HepG2 (cell line): ENCODE measurements at regions not wholly inside any gene's neighbourhood (a gene's known extent, or its start where the extent isn't known, plus 50 kb on each side); places are given as distances from the start of the nearest gene placed in this dataset.
A peak's percentile ranks its signal among the peaks of the same experiment; 100 is the strongest.

Experiments
- ATAC-seq: fragments of 200-7000 bp; cut with Tn5 transposase; 3 replicates; pipeline ENCODE4 v1.9.1; 2020; ENCODE audit warnings: mild to moderate bottlenecking, moderate library complexity
- BruUV-seq: library from RNA; stranded (reverse); fragments of 400-500 nt; replicated peaks from 2 replicates; lab custom pipeline; 2021; lab: Mats Ljungman, UMichigan
- CTCF ChIA-PET: fragments of 300-600 bp; formaldehyde crosslinking; extraction: SDS; loops from one replicate; lab custom pipeline; 2021; ENCODE audit warnings: low total read pairs, inconsistent platforms, low intra/inter-chr PET ratio; lab: Yijun Ruan, JAX
- POLR2A ChIA-PET: fragments of 350-600 bp; sonication (Branson Sonifier 250); formaldehyde crosslinking; loops from one replicate; lab custom pipeline; 2020; ENCODE audit warnings: antibody characterized with exemption, inconsistent platforms; lab: Yijun Ruan, JAX
- DNase-seq: peaks from one replicate; pipeline ENCODE4 v3.0.0-alpha.2; 2015; ENCODE audit warnings: low spot score
- FAIRE-seq: peaks from 3 replicates; lab custom pipeline; 2011; peaks lifted over from hg19 to GRCh38; lab: Jason Lieb, UNC
- H2AFZ ChIP-seq: one replicate; pipeline ENCODE4 v1.6.1; 2011; ENCODE audit warnings: low read length, inconsistent platforms
- H3K27ac ChIP-seq: fragments of 300-600 bp; 3 replicates; pipeline ENCODE4 v1.8.0; 2011; ENCODE audit warnings: mixed run types, mild to moderate bottlenecking, mixed read lengths, low read length, inconsistent platforms; ENCODE audit not compliant: insufficient read depth; ENCODE audit errors: extremely low read length
- H3K27me3 ChIP-seq, 2 experiments: fragments of 200-600 bp in 1 of 2; 2 replicates in 1 of 2; 3 replicates in 1 of 2; pipeline versions ENCODE4 v1.6.0 to v1.8.0; 2011; ENCODE audit warnings: low read length in 2 of 2, mild to moderate bottlenecking in 2 of 2, moderate library complexity in 2 of 2, inconsistent platforms in 1 of 2; ENCODE audit not compliant: insufficient read depth in 2 of 2, control insufficient read depth in 1 of 2
- H3K36me3 ChIP-seq, 2 experiments: fragments of 200-600 bp in 1 of 2; replicated peaks in 1 of 2; 2 replicates in 1 of 2; 3 replicates in 1 of 2; pipeline versions ENCODE4 v1.5.1 to v1.8.0; 2011; ENCODE audit warnings: low read length in 2 of 2, inconsistent platforms in 1 of 2; ENCODE audit not compliant: insufficient read depth in 2 of 2, control insufficient read depth in 1 of 2
- H3K4me1 ChIP-seq: 2 replicates; pipeline ENCODE4 v1.5.1; 2012; ENCODE audit warnings: low read length, inconsistent platforms; ENCODE audit not compliant: insufficient read depth
- H3K4me2 ChIP-seq: 2 replicates; pipeline ENCODE4 v1.6.0; 2011; ENCODE audit warnings: low read depth, low read length, inconsistent platforms
- H3K4me3 ChIP-seq, 3 experiments: fragments of 200-600 bp in 1 of 3; sonication (generic), shearing (Covaris generic) in 1 of 3; replicated peaks in 1 of 3; 2 replicates each; pipeline ENCODE4 v1.5.1; 2011 to 2016; ENCODE audit warnings: low read length in 3 of 3, inconsistent platforms in 2 of 3, low read depth in 2 of 3, mild to moderate bottlenecking in 2 of 3, control low read depth in 1 of 3, mixed read lengths in 1 of 3; ENCODE audit not compliant: insufficient read depth in 1 of 3
- H3K79me2 ChIP-seq: one replicate; pipeline ENCODE4 v1.6.1; 2011; ENCODE audit warnings: low read length, inconsistent platforms; ENCODE audit not compliant: insufficient read depth
- H3K9ac ChIP-seq: 2 replicates; pipeline ENCODE4 v1.6.0; 2011; ENCODE audit warnings: mild to moderate bottlenecking, low read depth, low read length, inconsistent platforms; ENCODE audit not compliant: insufficient read depth
- H3K9me3 ChIP-seq: 2 replicates; pipeline ENCODE4 v1.5.1; 2012; ENCODE audit warnings: mild to moderate bottlenecking, low read length
- H4K20me1 ChIP-seq: 2 replicates; pipeline ENCODE4 v1.6.0; 2011; ENCODE audit warnings: inconsistent platforms, mild to moderate bottlenecking, low read length, moderate library complexity; ENCODE audit not compliant: insufficient read depth
- CC2D1A ChIP-seq: sonication (generic); formaldehyde crosslinking; IDR thresholded peaks from 2 replicates; pipeline ENCODE4 v1.8.1; 2023; ENCODE audit warnings: mild to moderate bottlenecking, missing genetic modification reagents
- CHD4 ChIP-seq: fragments of 200-600 bp; sonication (generic); IDR thresholded peaks from 2 replicates; pipeline ENCODE4 v1.7.0; 2017; ENCODE audit warnings: mild to moderate bottlenecking, low read length, borderline replicate concordance
- DBP ChIP-seq: sonication (generic); formaldehyde crosslinking; IDR thresholded peaks from 2 replicates; pipeline ENCODE4 v1.4.0; 2020; ENCODE audit warnings: missing genetic modification reagents; ENCODE audit errors: not compliant biosample characterization
- FIP1L1 ChIP-seq: fragments of 200-400 bp; formaldehyde crosslinking; IDR thresholded peaks from 2 replicates; pipeline ENCODE4 v1.6.1; 2018; ENCODE audit warnings: low read depth, mild to moderate bottlenecking, low read length, moderate library complexity, borderline replicate concordance; ENCODE audit not compliant: insufficient read depth
- FOXA1 ChIP-seq, 2 experiments: fragments of 450-650 bp in 1 of 2; sonication (generic) in 1 of 2; formaldehyde crosslinking in 1 of 2; IDR thresholded peaks; 2 replicates each; pipeline versions ENCODE4 v1.4.0 to v1.6.1; 2016 to 2020; ENCODE audit warnings: missing genetic modification reagents in 1 of 2
- IRF2 ChIP-seq: IDR thresholded peaks from 2 replicates; pipeline ENCODE4 v1.6.1; 2018; ENCODE audit warnings: missing genetic modification reagents, missing compliant biosample characterization
- MAX ChIP-seq: IDR thresholded peaks from 2 replicates; pipeline ENCODE4 v1.6.1; 2012; ENCODE audit warnings: inconsistent platforms
- MTA3 ChIP-seq: sonication (generic); formaldehyde crosslinking; IDR thresholded peaks from 2 replicates; pipeline ENCODE4 v1.4.0; 2020; ENCODE audit warnings: missing genetic modification reagents
- ZHX2 ChIP-seq, 2 experiments: sonication (generic) in 1 of 2; formaldehyde crosslinking in 1 of 2; IDR thresholded peaks; 2 replicates each; pipeline versions ENCODE4 v1.6.1 to v1.9.0; 2014 to 2022; ENCODE audit warnings: antibody characterized with exemption in 1 of 2, borderline replicate concordance in 1 of 2, inconsistent platforms in 1 of 2, low read depth in 1 of 2, missing genetic modification reagents in 1 of 2
- ZNF768 ChIP-seq: sonication (generic); formaldehyde crosslinking; IDR thresholded peaks from 2 replicates; pipeline ENCODE4 v1.4.0; 2020; ENCODE audit warnings: missing genetic modification reagents
- ZSCAN29 ChIP-seq: sonication (generic); formaldehyde crosslinking; conservative IDR thresholded peaks from 2 replicates; pipeline ENCODE4 v1.4.0; 2020; ENCODE audit warnings: mild to moderate bottlenecking, missing genetic modification reagents
- WGBS: methylation state at CpG from one replicate; pipeline ENCODE4 v1.1.6; 2017; ENCODE audit warnings: low lambda C conversion rate; 5-methylcytosine and 5-hydroxymethylcytosine counted together
- in situ Hi-C: cut with HindIII; loops from 2 replicates; pipeline ENCODE4 v1.10.0; 2017; ENCODE audit warnings: low pct_unique_long_range_greater_than_20kb; ENCODE audit not compliant: extremely low pct_ligation_motif_present
- intact Hi-C: fragments of 100-400 bp; cut with micrococcal nuclease; formaldehyde crosslinking; loops from one replicate; pipeline ENCODE4 v1.10.0; 2022; ENCODE audit not compliant: unreplicated experiment

DNA sequence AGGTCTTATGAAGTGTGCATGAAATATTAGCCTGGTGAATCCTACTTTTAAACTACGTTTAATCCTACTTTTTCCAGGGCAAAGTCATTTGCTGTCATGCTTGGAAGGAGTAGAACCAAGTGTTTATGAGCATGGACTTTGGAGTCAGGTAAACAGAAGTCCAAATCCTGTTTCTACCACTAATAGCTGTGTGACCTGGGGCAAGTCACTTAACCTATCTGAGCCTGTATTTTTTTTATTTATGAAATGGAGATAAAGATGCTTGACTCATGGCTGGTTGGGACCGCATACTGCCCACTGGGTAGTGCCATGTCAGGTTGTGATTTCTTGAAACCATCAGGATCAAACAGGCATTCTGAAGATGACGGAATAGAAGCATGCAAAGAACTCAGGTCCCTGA is 249.6 kb downstream of the BAMBI start:
- CTCF ChIA-PET, result no interaction called here
- TF ChIP-seq FOXA1 (IDR thresholded peaks at IDR 0.05), result no peak
- no peak for TF ChIP-seq FOXA1 (CRISPR knock-in tag; IDR thresholded peaks at IDR 0.05)
- no peak for TF ChIP-seq MAX
- TF ChIP-seq ZHX2 (IDR thresholded peaks at IDR 0.05; ENCODE audit: low read depth), result no peak
- no peak for TF ChIP-seq ZHX2 (CRISPR knock-in tag; IDR thresholded peaks at IDR 0.05; ENCODE audit: borderline replicate concordance)
- no peak for TF ChIP-seq IRF2 (CRISPR knock-in tag)
- peak; percentile 84; the same call in 1 of the 2 replicates for TF ChIP-seq ZNF768 (CRISPR knock-in tag)
- no peak for TF ChIP-seq FIP1L1
- TF ChIP-seq ZSCAN29 (CRISPR knock-in tag), result no peak
- TF ChIP-seq MTA3 (CRISPR knock-in tag), result no peak
- no peak for TF ChIP-seq DBP (CRISPR knock-in tag)
- TF ChIP-seq CHD4, result 0 out of 2 replicates have a peak, but pooled peaks have one; percentile 37
- no peak for TF ChIP-seq CC2D1A

More for the DNA sequence above, 249.6 kb downstream of the BAMBI start:
- BruUV-seq, result no TSS peak
- Histone ChIP-seq H3K4me2 (no peak overlapping the region), H3K9me3 (no peaks in the 10 kb centered on the region), H3K9ac (no peak overlapping the region), H3K27me3 (no peaks in the 10 kb centered on the region), H3K4me3 (no peak overlapping the region), H3K79me2 (no peaks in the 10 kb centered on the region), H3K27ac (no peak overlapping the region), H2AFZ (no peak overlapping the region), H3K4me1 (peaks cover 43% of the 10 kb centered on the region), H4K20me1 (no peaks in the 10 kb centered on the region), H3K36me3 (no peaks in the 10 kb centered on the region)
- FAIRE-seq, result no peak
- intact Hi-C loops, result no loop called here
- 82% methylated on average over 3 of the region's 3 CpGs for WGBS
- no peak for DNase-seq
- POLR2A ChIA-PET, result no interaction called here
- no peak for ATAC-seq
- in situ Hi-C loops, result no loop called here
